ENCODE measurements at regions not wholly inside any gene's neighbourhood (a gene's known extent, or its start where the extent isn't known, plus 50 kb on each side); places are given as distances from the start of the nearest gene placed in this dataset.

- TF ChIP-seq, protein P1, sequence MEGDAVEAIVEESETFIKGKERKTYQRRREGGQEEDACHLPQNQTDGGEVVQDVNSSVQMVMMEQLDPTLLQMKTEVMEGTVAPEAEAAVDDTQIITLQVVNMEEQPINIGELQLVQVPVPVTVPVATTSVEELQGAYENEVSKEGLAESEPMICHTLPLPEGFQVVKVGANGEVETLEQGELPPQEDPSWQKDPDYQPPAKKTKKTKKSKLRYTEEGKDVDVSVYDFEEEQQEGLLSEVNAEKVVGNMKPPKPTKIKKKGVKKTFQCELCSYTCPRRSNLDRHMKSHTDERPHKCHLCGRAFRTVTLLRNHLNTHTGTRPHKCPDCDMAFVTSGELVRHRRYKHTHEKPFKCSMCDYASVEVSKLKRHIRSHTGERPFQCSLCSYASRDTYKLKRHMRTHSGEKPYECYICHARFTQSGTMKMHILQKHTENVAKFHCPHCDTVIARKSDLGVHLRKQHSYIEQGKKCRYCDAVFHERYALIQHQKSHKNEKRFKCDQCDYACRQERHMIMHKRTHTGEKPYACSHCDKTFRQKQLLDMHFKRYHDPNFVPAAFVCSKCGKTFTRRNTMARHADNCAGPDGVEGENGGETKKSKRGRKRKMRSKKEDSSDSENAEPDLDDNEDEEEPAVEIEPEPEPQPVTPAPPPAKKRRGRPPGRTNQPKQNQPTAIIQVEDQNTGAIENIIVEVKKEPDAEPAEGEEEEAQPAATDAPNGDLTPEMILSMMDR (IDR thresholded peaks at IDR 0.05) = no peak
- TF ChIP-seq EZH2phosphoT487 (IDR thresholded peaks at IDR 0.05) = no peak
Measured at GRCh38 chr4:31058656-31059055, 338.5 kb downstream of the PCDH7 start.

Data from neural progenitor cell (in vitro differentiated cells).